ENCODE measurements at regions not wholly inside any gene's neighbourhood (a gene's known extent, or its start where the extent isn't known, plus 50 kb on each side); places are given as distances from the start of the nearest gene placed in this dataset.

DNA sequence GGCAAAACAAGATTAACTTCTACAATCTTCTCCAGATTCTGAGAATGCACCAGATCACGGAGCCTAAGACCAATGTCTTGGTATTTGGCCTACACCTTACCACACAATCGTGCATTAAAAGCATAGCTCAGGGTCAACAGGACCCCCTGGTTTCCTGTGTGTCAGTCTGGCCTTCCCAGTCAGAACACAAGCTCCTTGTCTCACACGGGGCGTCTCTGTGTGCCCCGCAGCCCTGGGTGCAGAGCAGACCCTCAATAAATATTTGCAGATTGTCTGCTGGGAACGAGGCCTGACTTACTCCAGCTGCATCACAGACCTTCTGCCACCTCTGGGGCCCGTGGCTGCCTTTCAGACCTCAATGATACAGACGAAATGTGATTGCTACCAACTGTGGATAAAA lies 82.5 kb upstream of the CTNNB1 start:
- no peak for DNase-seq (ENCODE audit: low read depth in 1 of 2, low spot score in 1 of 2)
- Histone ChIP-seq H3K9me3 (ENCODE audit: low read depth) (no peaks in the 10 kb centered on the region), H3K36me3 (no peaks in the 10 kb centered on the region), H3K4me1 (ENCODE audit: low read depth) (peaks cover 20% of the 10 kb centered on the region), H3K27me3 (no peaks in the 10 kb centered on the region), H3K4me3 (no peak overlapping the region), H3K27ac (no peak overlapping the region)
- no peak for TF ChIP-seq CTCF (IDR thresholded peaks at IDR 0.05; ENCODE audit: low read depth, low read length)

GRCh38 chr3:41117398-41117870 lies 81.9 kb upstream of the CTNNB1 start:
- Histone ChIP-seq H3K4me3 (no peak overlapping the region), H3K9me3 (ENCODE audit: low read depth) (no peaks in the 10 kb centered on the region), H3K27ac (no peak overlapping the region), H3K36me3 (no peaks in the 10 kb centered on the region), H3K27me3 (no peaks in the 10 kb centered on the region), H3K4me1 (ENCODE audit: low read depth) (peaks cover 20% of the 10 kb centered on the region)
- DNase-seq (ENCODE audit: low read depth in 1 of 2, low spot score in 1 of 2): peak; percentile 64 to 96
- no peak for TF ChIP-seq CTCF (IDR thresholded peaks at IDR 0.05; ENCODE audit: low read depth, low read length)

- Histone ChIP-seq H3K4me3 (no peak overlapping the region), H3K27ac (no peak overlapping the region), H3K9me3 (ENCODE audit: low read depth) (no peaks in the 10 kb centered on the region), H3K36me3 (no peaks in the 10 kb centered on the region), H3K4me1 (ENCODE audit: low read depth) (peaks cover 20% of the 10 kb centered on the region), H3K27me3 (no peaks in the 10 kb centered on the region)
- no peak for TF ChIP-seq CTCF (IDR thresholded peaks at IDR 0.05; ENCODE audit: low read depth, low read length)
- no peak for DNase-seq (ENCODE audit: low read depth in 1 of 2, low spot score in 1 of 2)
These were observed 80.6 kb upstream of the CTNNB1 start for GRCh38 chr3:41118461-41119390.

- Histone ChIP-seq H3K27me3 (no peaks in the 10 kb centered on the region), H3K4me3 (no peak overlapping the region), H3K4me1 (ENCODE audit: low read depth) (peaks cover 20% of the 10 kb centered on the region), H3K27ac (peak overlapping the region; percentile 85), H3K36me3 (no peaks in the 10 kb centered on the region), H3K9me3 (ENCODE audit: low read depth) (no peaks in the 10 kb centered on the region)
- DNase-seq (ENCODE audit: low read depth in 1 of 2, low spot score in 1 of 2): peak in 1 of 2 donors; percentile 50
- TF ChIP-seq CTCF (IDR thresholded peaks at IDR 0.05; ENCODE audit: low read depth, low read length): no peak
These were observed 78.8 kb upstream of the CTNNB1 start for GRCh38 chr3:41120460-41120859.

- TF ChIP-seq CTCF (IDR thresholded peaks at IDR 0.05; ENCODE audit: low read depth, low read length): no peak
These were observed 74.0 kb upstream of the CTNNB1 start for GRCh38 chr3:41125258-41125657.

More at GRCh38 chr3:41125258-41125657, 74.0 kb upstream of the CTNNB1 start:
- Histone ChIP-seq H3K27me3 (no peaks in the 10 kb centered on the region), H3K9me3 (ENCODE audit: low read depth) (no peaks in the 10 kb centered on the region), H3K4me3 (no peak overlapping the region), H3K36me3 (no peaks in the 10 kb centered on the region), H3K27ac (no peak overlapping the region), H3K4me1 (ENCODE audit: low read depth) (peaks cover 13% of the 10 kb centered on the region)
- no peak for DNase-seq (ENCODE audit: low read depth in 1 of 2, low spot score in 1 of 2)
